ENCODE measurements at regions not wholly inside any gene's neighbourhood (a gene's known extent, or its start where the extent isn't known, plus 50 kb on each side); places are given as distances from the start of the nearest gene placed in this dataset.
"Not testable (repeated sequence)": the region's sequence is repeated elsewhere in the genome, so short reads cannot be mapped to it uniquely, and the experiment has no call there.

DNA sequence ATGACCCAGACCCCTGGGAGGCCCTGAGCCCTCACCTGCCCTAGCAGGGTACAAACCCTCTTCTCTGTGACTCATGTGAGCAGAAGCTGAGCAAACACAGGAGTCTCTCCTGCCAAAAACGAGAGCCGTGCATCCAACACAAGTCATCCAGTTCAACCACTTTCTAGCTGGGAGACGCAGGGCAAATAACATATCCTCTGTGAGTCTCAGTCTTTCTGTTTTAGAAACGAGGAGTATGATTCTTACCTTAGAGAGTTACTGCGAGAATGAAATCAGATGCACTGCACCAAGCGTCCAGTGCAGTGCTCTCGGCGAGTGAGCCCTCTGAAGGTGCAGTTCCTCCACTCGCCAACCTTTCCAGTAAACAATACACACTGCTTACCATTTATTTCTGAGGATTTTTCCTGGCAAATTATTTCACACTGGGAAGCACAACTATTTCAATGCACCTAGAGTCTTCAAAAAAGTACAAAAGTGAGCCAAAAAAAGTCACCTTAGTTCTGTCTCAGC is 331.8 kb upstream of the MYT1L start:
- DNase-seq (ENCODE audit: low spot score) = no peak

DNA sequence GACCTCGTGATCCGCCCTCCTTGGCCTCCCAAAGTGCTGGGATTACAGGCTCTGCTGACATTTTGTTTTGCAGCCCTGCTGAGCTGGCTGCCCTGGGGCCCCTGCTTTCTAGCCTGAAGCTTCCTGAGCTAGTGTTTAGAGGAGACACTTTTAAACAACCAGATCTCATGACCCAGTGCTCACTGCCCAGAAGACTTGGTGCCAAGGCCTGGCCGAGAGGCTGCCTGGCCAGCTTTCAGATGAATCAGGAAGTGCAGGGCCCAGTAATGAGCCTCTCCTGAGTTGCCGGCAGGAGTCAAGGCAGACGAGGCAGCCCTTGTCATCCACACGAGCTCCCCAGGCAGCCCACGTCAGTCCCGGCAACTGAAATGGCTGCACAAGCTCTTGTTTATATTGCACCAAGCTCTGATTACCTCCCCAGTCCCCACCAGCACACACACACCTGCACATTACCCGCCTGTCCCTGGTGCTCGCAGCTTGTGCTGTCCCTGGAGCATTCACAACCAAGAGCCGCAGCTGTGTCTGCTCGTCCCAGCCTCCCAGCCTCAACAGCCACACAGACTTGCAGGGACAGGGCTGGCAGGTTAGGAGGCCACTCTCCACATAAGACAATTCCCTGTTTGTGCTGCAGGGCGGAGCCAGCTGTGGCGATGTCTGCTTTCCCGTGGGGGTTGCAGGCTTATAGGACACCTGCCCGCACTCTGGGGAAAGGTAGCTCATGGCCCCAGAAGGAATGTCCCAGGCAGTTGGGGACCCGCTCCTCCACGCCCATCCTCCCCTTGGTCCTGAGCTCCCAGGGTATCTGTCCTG is 331.2 kb upstream of the MYT1L start:
- DNase-seq (ENCODE audit: low spot score) = no peak

DNA sequence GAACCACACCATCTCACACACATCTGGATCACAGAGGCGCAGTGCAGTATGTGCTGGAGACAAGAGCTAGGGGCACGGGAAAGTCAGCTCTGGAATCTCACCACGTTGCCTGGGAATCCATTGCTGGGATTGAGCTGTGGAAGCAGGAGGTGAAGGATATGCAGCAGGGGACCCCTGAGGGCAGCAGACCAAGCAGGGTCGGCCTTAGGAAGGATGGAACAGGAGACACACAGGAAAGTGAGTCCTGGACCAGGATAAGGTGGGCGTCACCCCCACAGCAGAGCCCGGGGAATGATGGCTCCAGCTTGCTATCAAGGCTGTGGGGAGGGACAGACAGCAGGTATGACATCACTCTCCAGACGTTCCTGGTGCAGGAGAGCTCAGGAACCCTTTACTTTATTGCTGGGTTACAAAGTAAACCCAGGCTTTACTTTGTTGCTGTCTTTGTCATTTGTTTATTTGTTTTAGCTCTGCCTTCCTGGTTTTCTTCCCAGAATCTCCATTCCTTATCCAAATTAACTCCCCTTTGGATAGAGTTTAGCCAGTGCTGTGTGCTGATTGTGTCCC is 329.8 kb upstream of the MYT1L start:
- no peak for DNase-seq (ENCODE audit: low spot score)

DNA sequence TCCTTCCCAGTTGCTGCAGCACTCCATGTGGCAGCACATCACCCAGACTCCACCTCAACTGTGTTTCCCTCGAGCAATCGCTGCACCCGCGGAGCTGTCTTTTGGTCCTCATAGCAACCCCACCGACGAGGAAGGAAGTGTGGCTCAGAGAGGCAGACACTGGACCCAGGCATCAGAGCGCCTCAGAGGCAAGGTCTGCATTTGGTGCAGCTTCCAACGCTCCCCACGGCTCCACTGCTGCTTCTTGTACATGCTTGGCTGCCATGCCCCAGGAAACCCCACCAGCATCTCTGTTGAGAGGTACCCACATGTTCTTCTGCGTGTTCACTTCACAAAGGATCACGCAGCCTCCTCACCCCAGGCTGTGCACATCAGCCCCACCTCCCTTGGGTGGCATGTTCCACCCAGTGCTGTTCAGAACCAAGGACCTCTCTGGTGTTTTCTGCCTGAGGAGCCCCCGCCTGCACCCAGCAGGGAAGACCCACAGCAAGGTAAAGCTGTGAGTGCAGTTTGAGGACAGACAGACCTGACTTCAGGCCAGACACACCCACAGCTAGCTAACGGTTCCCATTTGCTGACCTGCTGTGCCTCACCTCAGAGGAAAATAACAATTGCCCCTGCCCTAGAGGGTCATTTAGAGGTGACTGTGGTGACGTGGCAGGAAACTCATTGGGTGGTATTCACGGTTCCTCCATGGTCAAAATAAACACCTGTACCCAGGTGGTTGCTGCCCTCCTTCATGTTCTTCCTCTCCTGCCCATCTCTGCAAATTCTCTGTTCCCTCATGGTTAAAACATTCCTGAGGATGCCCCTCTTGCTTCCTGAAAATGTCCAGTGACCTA is 326.3 kb upstream of the MYT1L start:
- no peak for DNase-seq (ENCODE audit: low spot score)

DNA sequence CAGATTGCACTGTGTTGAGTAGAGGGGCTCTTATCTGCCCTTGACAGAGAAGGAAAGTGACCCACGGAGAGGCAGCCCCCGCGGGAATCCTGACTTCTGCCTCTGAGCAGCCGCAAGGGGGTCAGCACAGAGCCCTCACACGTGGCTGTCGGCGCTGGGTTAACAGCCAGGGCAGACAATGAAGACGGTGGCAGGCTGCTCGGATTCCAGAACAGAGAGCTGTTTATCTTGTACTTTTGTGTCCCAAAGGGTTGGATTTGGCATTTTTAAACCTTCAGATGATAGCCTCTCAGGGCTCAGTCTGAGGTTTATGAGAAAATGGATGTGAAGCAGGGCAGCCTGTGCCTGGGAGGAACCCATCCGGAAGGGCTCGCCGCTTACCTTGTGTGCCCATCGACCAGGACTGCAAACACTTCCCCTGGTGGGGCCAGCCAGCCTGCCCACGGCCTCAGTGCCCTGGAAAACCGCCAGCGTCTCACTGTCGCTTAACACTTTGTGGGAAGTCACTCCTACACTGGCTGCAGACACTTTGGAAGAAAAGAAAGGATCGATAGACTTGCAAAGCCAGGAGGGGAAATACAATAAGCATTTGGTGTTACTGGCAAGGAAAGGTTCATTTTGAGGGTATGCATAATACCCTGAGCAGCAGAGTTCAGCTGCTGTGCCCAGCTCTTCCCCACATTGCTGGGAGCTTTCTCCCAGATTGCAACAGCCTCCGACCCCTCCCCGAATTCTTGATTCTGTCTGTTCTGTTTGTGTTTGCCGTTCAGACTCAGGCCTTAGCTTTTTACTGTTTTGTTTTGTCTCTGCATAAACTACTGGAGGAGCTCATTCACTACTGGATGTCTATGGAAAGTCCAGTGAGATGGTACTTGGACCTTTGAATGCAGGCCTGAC is 325.3 kb upstream of the MYT1L start:
- no peak for DNase-seq (ENCODE audit: low spot score)

DNA sequence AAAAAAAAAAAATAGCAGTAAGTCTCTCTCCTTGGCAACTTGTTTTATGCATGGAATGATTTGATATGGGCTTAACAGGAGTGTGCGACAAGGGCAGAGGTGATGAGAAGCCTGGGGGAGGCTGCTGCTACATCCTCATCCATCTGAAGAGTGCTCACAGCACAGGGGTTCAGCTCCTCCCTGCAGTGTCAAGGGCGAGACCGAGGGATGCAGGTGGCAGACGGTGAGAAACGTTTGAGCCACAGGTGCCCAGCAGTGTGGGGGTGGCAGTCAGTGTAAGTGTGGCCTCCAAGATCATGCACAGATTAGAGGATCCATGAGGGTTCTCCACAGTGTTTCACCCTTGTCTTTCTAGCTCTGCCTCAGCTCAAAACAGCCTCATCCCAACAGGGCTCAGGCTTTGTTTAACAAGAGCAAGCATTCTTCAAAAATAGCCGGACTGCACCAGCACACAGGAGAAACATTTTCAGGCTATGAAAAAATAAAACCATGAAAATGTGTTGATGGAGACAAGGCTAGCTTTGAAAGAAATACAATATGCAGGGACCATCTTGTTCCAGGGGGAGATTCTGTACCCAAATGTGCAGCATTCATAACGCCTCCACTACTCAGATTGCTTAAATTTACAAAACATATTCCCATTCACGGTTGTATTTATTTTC is 324.5 kb upstream of the MYT1L start:
- no peak for DNase-seq (ENCODE audit: low spot score)

DNA sequence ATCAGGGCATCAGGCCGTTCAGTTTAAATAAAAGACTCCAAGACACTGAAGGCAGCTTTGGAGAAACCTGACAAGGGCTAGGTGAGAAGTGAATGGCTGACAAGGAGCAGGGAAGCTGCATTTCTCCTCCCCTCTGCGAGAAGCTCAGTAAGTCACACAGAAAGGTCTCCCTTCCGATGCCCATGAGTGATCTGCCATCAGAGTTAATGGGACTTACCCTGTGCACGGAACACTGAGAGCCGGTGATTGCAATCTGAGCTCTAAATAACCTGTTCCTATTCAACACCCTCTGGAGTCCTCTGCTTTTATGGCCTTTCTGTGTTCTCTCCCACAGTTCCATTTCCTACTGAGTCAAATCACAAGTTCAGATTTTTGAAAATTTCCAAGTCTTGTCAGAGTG is 322.2 kb upstream of the MYT1L start:
- no peak for DNase-seq (ENCODE audit: low spot score)

DNA sequence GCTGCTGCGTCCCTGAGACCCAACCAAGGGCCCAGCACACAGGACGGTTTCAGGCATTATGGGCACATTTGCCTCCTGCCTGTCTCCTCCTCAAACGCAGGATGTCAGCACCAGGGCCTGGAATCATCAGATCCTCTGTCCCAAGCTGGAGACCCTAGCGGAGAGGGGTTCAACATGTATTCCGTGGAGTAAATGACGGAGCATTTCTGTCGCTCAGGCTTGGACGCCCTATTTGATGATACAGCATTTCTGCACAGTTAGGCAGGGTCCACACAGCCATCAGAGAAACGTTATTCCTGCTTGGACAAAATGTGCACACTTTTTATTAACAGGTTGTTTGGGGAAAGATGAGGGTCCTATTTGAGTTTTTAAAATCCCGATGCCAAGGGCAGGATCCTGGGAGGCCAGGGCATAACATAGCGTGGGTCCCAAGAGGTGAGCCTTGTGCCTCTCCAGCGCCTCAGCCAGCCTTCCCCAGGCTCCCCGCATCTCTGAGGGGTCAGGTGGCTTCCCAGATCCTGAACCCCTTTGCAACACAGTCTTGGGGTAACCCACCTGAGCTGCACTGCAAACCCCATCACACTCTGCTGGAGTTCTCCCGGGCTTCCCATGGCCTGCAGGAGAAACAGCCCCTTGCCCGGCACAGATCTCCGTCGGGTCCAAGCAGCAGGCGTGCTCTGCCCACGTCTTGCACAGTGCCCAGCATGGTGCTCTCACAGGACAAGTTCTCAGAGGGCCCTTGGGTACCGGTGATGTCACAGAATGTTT is 319.7 kb upstream of the MYT1L start:
- DNase-seq (ENCODE audit: low spot score) = no peak

DNA sequence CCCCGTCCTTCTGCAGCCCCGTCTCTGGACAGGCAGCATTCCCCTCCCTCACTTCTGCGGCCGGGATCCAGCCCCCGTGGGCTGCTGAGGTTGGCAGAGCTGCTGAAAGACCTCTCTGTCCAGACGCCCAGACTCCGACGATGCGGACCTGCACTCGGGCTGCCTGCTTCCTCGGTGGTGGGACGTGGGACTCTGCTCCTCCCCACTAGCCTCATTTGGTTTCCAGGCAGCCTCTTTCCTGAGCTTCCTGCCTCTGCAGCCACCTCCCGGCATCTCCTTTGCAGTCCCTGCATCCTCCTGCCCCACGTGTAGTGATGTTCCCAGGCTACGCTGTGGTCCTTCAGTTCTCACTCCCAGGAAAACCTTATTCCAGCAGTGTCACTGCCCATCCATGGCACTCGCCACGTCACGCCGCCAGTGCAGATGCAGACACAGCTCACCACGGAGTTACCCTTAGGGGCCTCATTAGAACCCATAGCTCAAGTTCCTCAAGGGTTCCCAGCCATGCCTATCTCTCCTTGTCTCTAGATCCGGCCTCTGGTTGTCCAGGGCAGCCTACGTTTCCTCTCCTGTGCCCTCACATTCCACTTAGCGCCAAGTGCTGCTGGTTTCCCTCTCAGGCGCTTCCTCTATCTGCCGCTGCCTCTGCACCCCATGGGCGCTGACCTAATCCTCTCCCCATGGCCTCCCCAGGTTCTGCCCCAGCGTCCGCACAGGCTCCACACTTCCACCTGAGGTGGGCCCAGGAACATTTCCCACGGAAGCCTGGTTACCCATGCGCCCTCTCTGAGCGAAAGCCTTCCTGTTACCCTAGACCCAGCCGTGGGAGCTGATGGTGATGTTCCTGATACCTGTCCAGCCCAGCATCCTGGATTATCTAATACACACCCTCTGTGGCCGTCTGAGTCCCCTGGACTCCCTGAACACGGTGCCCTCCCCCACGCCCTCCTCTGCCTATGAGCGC is 318.3 kb upstream of the MYT1L start:
- no peak for DNase-seq (ENCODE audit: low spot score)

DNA sequence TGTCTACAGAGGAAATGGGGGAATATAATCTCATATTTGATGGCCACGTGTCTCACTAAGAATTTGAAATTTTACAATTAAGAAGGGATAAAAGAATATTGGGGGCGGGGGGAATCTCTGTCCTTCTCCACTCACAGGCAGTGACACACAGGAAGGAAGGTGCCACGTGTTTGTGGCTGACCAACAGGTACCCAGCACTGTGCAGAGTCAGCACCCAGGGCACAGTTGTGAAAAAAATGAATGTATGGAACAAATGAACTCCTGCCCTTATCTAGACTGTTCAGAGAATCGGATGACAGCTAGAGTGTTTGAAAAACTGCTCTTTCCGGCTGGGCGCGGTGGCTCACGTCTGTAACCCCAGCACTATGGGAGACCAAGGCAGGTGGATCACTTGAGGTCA is 317.0 kb upstream of the MYT1L start:
- DNase-seq (ENCODE audit: low spot score) = no peak

DNA sequence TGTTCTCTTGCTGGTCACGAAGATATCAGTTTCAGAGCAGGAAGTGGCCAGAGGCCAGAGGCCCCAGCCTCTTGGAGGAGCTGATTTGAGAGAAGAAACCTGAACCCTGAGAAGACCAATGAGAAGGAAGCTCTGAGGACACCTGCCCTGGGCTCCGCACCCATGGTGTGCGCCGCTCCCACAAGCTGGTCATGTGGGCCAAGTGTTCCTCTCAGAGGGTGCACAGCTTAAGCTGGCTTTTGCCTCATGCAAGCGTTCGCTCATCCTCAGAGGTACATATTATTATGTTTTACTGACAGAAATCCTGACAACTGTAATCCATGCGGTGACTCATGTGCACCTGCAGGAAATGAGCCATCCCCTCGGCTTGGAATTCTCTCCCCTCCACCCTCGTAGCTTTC is 316.1 kb upstream of the MYT1L start:
- DNase-seq (ENCODE audit: low spot score) = no peak

DNA sequence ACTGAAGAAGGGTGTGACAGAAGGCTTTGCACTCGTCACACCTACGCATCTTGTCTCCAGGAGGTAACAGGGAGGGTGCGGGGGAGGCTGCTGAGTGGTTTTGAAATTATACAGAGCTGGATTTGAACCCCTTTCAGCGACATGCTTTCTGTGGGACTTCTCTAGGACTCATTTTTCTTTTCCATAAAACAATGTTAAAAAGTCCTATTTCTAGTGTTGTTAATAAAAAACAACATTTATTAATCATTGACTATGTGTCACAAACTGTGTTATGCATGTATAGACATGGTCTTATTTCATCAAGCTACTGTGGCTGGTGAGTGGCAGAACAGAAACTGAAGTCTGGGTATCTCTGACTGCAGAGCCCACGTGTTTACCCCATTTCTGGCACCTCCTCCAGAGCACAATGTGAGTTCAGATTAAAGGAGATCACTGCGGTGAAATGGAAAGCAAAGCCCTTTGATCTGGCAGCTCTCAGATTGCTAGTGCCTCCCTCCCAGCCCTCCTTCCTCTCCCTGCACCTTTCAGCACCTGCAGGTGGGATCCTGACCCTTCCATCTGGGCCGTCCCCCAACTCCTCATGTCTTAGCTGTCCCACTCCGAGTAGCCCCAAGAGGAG is 315.5 kb upstream of the MYT1L start:
- peak; percentile 59 for DNase-seq (ENCODE audit: low spot score)

DNA sequence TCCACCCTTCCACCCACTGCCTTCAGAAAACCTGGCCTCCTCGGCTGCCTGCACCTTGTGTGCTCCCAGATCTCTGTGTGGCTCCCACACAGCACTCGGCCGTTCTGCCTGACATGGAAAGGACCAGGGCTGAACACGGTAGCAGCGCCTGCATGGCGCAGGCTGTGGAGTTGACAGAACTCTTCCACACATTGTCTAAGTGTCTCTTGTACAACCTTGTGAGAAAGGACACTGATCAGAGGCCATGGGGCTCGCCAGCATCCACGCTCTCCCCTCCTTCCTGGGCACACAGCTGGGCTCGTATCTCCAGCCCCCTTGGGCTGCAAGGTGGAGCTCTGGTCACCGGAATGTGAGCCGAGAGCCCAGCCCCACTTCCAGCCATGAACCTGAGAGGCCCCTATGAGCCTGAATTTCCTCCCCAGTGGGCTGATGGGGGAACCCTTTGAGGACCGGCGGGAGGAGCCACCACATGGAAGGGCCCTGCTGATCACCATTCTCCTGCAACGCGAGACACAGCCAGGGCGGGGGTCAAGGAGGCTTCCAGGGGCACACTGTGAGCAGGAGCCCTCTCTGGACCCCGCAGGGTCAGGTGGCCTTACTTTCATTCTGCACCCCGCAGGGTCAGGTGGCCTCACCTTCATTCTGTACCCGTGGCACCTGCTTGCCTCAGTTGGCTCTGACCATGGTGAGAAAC is 314.2 kb upstream of the MYT1L start:
- no peak for DNase-seq (ENCODE audit: low spot score)

DNA sequence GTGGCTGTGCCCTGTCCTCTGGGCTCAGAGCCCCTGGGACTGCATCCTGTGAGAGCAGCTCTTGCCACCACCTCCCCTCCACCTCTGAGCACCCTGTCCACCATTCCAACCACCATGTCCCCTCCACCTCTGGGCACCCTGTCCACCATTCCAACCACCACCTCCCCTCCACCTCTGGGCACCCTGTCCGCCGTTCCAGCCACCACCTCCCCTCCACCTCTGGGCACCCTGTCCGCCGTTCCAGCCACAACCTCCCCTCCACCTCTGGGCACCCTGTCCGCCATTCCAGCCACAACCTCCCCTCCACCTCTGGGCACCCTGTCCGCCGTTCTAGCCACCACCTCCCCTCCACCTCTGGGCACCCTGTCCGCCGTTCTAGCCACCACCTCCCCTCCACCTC is 313.7 kb upstream of the MYT1L start:
- DNase-seq (ENCODE audit: low spot score) = not testable (repeated sequence)

DNA sequence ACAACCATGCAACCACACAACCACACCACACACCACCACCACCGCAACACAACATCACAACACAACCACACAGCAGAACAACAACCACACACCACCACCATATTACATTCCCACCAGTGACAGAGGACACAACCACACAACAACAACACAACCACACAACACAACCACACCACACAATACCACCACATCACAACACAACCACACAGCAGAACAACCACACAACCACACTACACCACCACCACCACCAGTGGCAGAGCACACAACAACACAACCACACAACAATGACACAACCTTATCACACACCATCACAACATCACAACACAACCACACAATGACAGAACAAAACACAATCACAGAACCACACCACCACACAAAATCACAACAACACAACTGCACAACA is 313.0 kb upstream of the MYT1L start:
- DNase-seq (ENCODE audit: low spot score) = no peak

DNA sequence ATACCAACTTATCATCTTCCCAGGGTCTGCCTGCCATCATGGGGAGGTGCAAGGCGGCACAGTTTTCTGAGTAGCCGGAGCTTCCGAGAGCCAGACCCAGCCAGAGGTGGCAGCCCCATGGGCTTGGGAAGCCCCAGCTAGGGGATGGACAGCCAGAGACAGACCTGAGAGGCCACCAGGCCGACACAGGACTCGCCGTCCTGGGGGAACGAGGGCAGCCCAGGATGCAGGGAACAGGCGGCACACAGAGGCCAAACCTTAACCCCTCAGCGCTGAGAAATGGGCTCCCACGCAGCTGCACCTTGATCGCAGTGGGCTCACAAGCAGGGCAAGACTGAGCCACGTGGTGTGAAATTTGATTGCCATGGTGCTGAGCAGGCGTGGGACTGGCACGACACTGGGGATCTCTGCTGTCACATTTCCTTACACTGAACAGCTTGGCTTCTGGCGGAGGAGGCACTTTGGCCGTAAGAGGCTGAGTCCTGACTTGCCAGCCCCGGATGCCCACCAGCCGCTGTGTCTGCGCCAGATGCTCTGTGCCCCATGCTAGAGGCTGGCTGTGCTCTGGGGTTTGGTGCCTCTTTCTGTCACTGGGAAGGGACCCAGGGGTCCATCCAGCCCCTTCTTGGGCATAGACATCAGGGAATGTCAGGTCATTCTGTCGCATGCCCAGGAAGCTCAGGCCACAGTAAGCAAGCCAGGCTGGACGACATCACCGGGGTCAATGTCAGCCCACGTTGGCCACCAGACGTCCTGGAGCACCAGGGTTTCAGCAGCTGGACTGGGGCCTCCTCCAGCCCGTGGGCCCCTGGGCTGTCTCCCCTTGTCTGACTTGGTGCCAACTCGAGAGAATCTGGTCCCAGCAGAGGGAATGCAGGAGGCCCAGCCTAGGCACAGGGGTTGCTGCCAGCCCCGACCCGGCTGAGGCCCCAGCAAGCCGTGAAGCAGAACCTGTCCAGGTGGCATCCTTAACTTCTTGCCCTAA is 312.1 kb upstream of the MYT1L start:
- no peak for DNase-seq (ENCODE audit: low spot score)

Measured in iPS-NIHi11 (cell line).